HFFc6 (cell line): ENCODE measurements at regions not wholly inside any gene's neighbourhood (a gene's known extent, or its start where the extent isn't known, plus 50 kb on each side); places are given as distances from the start of the nearest gene placed in this dataset.

Experiments used
- DNase-seq: peaks from one replicate; pipeline ENCODE4 v3.0.0-alpha.2; 2018
- H3K27ac Mint-ChIP-seq: 2 replicates; pipeline ENCODE4 v1.8.0; 2020; ENCODE audit warnings: mild to moderate bottlenecking, mixed read lengths
- H3K27me3 Mint-ChIP-seq: 2 replicates; pipeline ENCODE4 v1.8.0; 2021; ENCODE audit warnings: mild to moderate bottlenecking, moderate library complexity, mixed read lengths; ENCODE audit not compliant: insufficient read depth
- H3K36me3 Mint-ChIP-seq: 2 replicates; pipeline ENCODE4 v1.8.0; 2021; ENCODE audit warnings: low read depth, mixed read lengths
- H3K4me1 Mint-ChIP-seq: 2 replicates; pipeline ENCODE4 v1.8.0; 2020; ENCODE audit warnings: low read depth, mixed read lengths
- H3K4me3 Mint-ChIP-seq: 2 replicates; pipeline ENCODE4 v1.8.0; 2020; ENCODE audit warnings: mild to moderate bottlenecking, moderate library complexity, mixed read lengths
- H3K9me3 Mint-ChIP-seq: 2 replicates; pipeline ENCODE4 v1.8.0; 2020; ENCODE audit warnings: mild to moderate bottlenecking, mixed read lengths
- TF ChIP-seq, protein P1 (sequence below): fragments of 200-600 bp; sonication (generic); IDR thresholded peaks from 2 replicates; pipeline ENCODE4 v1.5.0; 2021; ENCODE audit warnings: antibody characterized with exemption, mild to moderate bottlenecking

DNA sequence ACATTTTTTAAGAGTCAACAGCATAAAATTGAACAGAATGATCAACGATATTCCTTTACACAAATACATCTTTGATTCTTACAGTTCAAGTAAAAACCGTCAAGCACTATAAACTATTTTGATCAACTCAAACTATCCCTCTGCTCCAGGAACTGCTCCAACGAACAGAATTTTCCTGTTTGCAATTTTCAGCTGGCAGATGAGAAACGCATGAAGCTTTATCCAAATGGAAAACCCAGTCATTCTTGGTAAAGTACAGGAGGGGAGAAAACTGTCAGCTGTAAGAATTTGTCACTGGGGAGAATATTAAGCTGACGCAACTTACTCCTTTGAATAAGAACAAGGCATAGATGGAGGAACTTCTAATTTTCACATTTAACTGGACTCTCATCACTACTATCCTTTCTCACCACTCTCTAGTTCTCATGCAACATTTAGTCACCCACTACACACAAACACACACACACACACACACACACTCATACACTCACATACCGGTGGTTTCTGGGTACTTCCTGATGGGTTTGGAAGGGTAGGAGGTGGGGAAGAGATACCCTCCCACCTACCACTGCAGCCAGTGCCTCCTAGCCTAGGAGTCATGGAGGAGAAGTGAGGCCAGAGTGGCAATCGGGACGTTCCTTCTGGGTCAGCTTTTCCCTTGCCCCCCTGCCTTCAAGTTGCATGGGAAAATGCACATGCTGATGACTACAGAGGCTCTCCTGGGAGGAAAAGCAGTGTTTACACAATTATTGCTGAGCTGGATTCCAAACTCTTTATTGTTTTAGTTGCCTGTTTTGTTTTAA is 54.0 kb upstream of the SPATS2L start:
- Mint-ChIP-seq H3K36me3 (no peaks in the 10 kb centered on the region), H3K9me3 (no peaks in the 10 kb centered on the region), H3K27ac (peak overlapping the region; percentile 34), H3K4me1 (peaks cover 23% of the 10 kb centered on the region), H3K4me3 (peak overlapping the region; percentile 46), H3K27me3 (peaks cover 3% of the 10 kb centered on the region)
- DNase-seq: peak; percentile 50
- TF ChIP-seq, protein P1, sequence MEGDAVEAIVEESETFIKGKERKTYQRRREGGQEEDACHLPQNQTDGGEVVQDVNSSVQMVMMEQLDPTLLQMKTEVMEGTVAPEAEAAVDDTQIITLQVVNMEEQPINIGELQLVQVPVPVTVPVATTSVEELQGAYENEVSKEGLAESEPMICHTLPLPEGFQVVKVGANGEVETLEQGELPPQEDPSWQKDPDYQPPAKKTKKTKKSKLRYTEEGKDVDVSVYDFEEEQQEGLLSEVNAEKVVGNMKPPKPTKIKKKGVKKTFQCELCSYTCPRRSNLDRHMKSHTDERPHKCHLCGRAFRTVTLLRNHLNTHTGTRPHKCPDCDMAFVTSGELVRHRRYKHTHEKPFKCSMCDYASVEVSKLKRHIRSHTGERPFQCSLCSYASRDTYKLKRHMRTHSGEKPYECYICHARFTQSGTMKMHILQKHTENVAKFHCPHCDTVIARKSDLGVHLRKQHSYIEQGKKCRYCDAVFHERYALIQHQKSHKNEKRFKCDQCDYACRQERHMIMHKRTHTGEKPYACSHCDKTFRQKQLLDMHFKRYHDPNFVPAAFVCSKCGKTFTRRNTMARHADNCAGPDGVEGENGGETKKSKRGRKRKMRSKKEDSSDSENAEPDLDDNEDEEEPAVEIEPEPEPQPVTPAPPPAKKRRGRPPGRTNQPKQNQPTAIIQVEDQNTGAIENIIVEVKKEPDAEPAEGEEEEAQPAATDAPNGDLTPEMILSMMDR: no peak

DNA sequence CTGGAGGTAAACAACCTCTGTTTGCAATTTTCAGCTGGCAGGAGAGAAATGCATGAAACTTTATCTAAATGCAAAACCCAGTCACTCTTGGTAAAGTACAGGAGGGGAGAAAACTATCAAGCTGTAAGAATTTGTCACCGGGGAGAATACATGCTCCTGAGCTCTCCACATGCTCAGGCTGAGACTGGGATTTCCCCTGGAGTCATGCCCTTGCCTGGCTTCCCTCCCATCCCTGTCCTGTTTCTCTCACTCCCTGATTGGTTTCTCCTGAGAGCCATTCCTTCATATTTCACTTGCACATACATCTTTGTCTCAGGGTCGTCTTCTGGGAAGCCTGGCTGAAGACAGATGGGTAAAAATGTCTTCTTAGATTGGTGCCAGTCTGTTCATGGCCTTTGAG is 52.9 kb upstream of the SPATS2L start:
- TF ChIP-seq, protein P1: no peak
- Mint-ChIP-seq H3K36me3 (no peaks in the 10 kb centered on the region), H3K27ac (no peak overlapping the region), H3K9me3 (no peaks in the 10 kb centered on the region), H3K27me3 (peaks cover 7% of the 10 kb centered on the region), H3K4me1 (peaks cover 17% of the 10 kb centered on the region), H3K4me3 (no peak overlapping the region)
- DNase-seq: no peak

DNA sequence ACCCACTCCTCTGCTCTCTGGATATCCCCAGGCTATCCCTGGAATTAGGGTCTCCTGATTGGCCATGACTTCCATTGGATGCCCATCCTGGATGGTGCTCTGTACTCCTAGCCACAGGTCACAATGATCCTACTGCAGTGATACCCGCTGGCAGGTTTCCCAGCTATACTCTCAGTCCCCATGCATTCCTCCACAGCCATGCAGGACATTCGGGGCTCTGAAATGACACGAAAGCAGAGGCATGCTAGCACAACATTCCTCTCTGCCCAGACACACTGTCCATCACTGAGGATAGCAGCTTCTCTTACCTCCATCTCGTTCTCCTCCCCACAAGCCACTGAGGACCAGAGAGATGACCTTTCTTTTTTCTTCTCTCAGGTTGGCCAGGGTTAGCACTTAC is 51.7 kb upstream of the SPATS2L start:
- TF ChIP-seq, protein P1: no peak
- H3K4me1 Mint-ChIP-seq: peaks cover 17% of the 10 kb centered on the region
- no peaks in the 10 kb centered on the region for H3K9me3 Mint-ChIP-seq
- no peaks in the 10 kb centered on the region for H3K36me3 Mint-ChIP-seq
- H3K27me3 Mint-ChIP-seq: peaks cover 7% of the 10 kb centered on the region
- no peak for DNase-seq
- H3K4me3 Mint-ChIP-seq: no peak overlapping the region
- H3K27ac Mint-ChIP-seq: no peak overlapping the region

DNA sequence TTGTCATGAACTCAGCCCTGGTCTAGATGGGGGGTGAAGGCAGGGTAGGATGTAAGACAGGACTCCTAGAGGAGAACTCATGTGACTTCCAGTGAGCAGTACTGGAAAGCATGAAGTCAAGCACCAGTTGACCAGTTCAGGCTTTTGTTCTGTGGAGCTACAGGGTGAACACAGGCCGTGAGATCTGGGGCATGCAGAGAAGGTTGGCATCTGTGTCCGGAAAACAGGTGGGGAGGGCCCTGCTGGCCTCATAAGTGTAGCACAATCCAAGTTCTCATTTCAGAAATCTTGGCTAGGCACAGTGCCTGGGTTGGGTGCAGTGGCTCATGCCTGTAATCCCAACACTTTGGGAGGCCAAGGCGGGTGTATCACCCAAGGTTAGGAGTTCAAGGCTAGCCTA is 50.9 kb upstream of the SPATS2L start:
- TF ChIP-seq, protein P1: no peak
- Mint-ChIP-seq H3K27ac (no peak overlapping the region), H3K4me3 (no peak overlapping the region), H3K27me3 (peaks cover 7% of the 10 kb centered on the region), H3K36me3 (no peaks in the 10 kb centered on the region), H3K4me1 (peaks cover 17% of the 10 kb centered on the region), H3K9me3 (no peaks in the 10 kb centered on the region)
- no peak for DNase-seq
